Nephron progenitor cell (in vitro differentiated cells): ENCODE measurements at regions not wholly inside any gene's neighbourhood (a gene's known extent, or its start where the extent isn't known, plus 50 kb on each side); places are given as distances from the start of the nearest gene placed in this dataset.

Experiments
- DNase-seq: peaks from one replicate; pipeline ENCODE4 v3.0.0; 2021
- H3K27ac Mint-ChIP-seq: 2 replicates; pipeline ENCODE4 v1.8.0; 2021; ENCODE audit warnings: mild to moderate bottlenecking, moderate library complexity, mixed read lengths
- H3K27me3 Mint-ChIP-seq: 2 replicates; pipeline ENCODE4 v1.8.0; 2021; ENCODE audit warnings: mild to moderate bottlenecking, low read depth, mixed read lengths; ENCODE audit not compliant: poor library complexity
- H3K36me3 Mint-ChIP-seq: 2 replicates; pipeline ENCODE4 v1.8.0; 2021; ENCODE audit warnings: low read depth, mixed read lengths
- H3K4me1 Mint-ChIP-seq: 2 replicates; pipeline ENCODE4 v1.8.0; 2021; ENCODE audit warnings: mixed read lengths
- H3K4me3 Mint-ChIP-seq: 2 replicates; pipeline ENCODE4 v1.8.0; 2021; ENCODE audit warnings: mild to moderate bottlenecking, moderate library complexity, mixed read lengths
- H3K9me3 Mint-ChIP-seq: 2 replicates; pipeline ENCODE4 v1.8.0; 2021; ENCODE audit warnings: mild to moderate bottlenecking, moderate library complexity, mixed read lengths
- CTCF ChIP-seq: fragments of 200-600 bp; sonication (generic); IDR thresholded peaks from 2 replicates; pipeline ENCODE4 v1.5.0; 2021; ENCODE audit warnings: antibody characterized with exemption

- Mint-ChIP-seq H3K9me3 (no peaks in the 10 kb centered on the region), H3K27me3 (peaks cover 3% of the 10 kb centered on the region), H3K4me1 (no peaks in the 10 kb centered on the region), H3K36me3 (no peaks in the 10 kb centered on the region), H3K27ac (no peak overlapping the region), H3K4me3 (no peak overlapping the region)
- no peak for DNase-seq
- TF ChIP-seq CTCF = no peak
Measured at GRCh38 chr5:18321262-18321942, 687.1 kb downstream of the TAF11L14 start.

DNA sequence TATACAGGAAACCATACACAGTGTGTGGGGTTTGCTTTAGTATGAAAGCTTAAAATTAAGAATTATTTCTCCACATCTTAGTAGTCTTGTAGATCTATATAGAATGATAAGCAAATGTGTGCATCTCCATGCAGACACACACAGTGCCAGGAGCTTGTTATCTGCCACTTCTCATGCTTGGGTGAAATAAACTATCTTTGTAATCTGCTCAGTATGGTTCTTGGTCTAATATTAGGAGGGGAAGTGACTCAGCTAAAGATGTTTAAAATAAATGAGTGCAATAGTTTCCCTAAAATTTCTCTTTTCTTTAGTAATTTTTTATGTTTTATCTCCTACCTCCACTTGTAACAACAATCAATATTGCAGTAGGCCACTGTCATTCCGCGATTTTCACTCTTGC lies 689.6 kb downstream of the TAF11L14 start:
- H3K27ac Mint-ChIP-seq = no peak overlapping the region

DNA sequence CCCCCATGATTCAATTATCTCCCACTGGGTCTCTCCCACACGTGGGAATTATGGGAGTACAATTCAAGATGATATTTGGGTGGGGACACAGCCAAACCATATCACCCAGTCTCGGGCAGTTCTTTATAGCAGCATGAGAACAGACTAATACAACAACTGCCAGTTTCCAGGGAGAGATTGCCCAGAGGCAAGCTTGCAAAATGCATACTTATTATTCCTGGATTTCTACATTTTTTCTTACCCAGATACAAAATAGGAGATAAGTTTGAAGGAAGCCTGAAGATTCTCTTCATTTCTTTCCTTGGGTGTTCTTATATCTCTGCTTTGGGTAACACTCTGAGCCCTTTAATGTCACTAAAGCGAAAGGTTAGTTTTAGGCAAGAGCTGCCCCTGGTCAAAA lies 691.2 kb downstream of the TAF11L14 start:
- Mint-ChIP-seq H3K36me3 (no peaks in the 10 kb centered on the region), H3K9me3 (no peaks in the 10 kb centered on the region), H3K27ac (no peak overlapping the region), H3K4me3 (no peak overlapping the region), H3K4me1 (no peaks in the 10 kb centered on the region), H3K27me3 (peaks cover 3% of the 10 kb centered on the region)
- no peak for TF ChIP-seq CTCF
- DNase-seq = no peak

More for the DNA sequence above, 689.6 kb downstream of the TAF11L14 start:
- no peak for TF ChIP-seq CTCF
- no peaks in the 10 kb centered on the region for H3K36me3 Mint-ChIP-seq
- H3K4me1 Mint-ChIP-seq = no peaks in the 10 kb centered on the region
- H3K9me3 Mint-ChIP-seq = no peaks in the 10 kb centered on the region
- peaks cover 3% of the 10 kb centered on the region for H3K27me3 Mint-ChIP-seq
- H3K4me3 Mint-ChIP-seq = no peak overlapping the region
- DNase-seq = no peak

GRCh38 chr5:18329328-18329727 lies 695.1 kb downstream of the TAF11L14 start:
- no peak overlapping the region for H3K27ac Mint-ChIP-seq
- H3K36me3 Mint-ChIP-seq = no peaks in the 10 kb centered on the region
- peaks cover 3% of the 10 kb centered on the region for H3K27me3 Mint-ChIP-seq
- peaks cover 16% of the 10 kb centered on the region for H3K9me3 Mint-ChIP-seq
- H3K4me3 Mint-ChIP-seq = no peak overlapping the region
- peaks cover 7% of the 10 kb centered on the region for H3K4me1 Mint-ChIP-seq
- no peak for TF ChIP-seq CTCF
- DNase-seq = no peak

GRCh38 chr5:18333841-18334240 lies 699.6 kb downstream of the TAF11L14 start:
- Mint-ChIP-seq H3K27me3 (no peaks in the 10 kb centered on the region), H3K4me1 (peaks cover 32% of the 10 kb centered on the region), H3K27ac (no peak overlapping the region), H3K4me3 (no peak overlapping the region), H3K36me3 (no peaks in the 10 kb centered on the region), H3K9me3 (peaks cover 16% of the 10 kb centered on the region)
- DNase-seq = no peak
- no peak for TF ChIP-seq CTCF

GRCh38 chr5:18334949-18335348 lies 700.7 kb downstream of the TAF11L14 start:
- H3K4me1 Mint-ChIP-seq = peaks cover 35% of the 10 kb centered on the region
- TF ChIP-seq CTCF = no peak
- no peak overlapping the region for H3K4me3 Mint-ChIP-seq
- no peaks in the 10 kb centered on the region for H3K36me3 Mint-ChIP-seq
- DNase-seq = no peak
- H3K27me3 Mint-ChIP-seq = no peaks in the 10 kb centered on the region
- no peak overlapping the region for H3K27ac Mint-ChIP-seq
- peaks cover 16% of the 10 kb centered on the region for H3K9me3 Mint-ChIP-seq
